ENCODE measurements at regions not wholly inside any gene's neighbourhood (a gene's known extent, or its start where the extent isn't known, plus 50 kb on each side); places are given as distances from the start of the nearest gene placed in this dataset.

DNA sequence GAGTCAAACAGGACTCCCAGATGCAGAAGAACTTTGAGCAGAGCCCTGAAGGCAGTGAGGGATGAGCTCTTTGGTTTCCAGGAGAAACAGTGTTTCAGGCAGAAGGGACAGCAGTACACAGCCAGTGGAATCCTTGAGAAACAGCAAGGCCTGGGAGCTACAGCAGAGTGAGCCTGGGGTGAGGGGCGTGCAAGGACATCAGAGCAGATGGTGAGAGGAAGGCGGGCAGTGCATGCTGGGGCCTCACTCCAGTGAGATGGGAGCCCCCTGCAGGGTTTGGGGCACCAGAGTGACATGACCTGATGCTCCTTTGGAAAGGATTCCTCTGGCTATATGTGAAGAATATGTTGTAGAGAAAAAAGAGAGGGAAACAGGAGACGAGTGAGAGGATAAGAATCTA, 98.1 kb upstream of the EGFL6 start:
- TF ChIP-seq RBAK (CRISPR knock-in tag; IDR thresholded peaks at IDR 0.05): no peak
- TF ChIP-seq POLR2A (IDR thresholded peaks at IDR 0.05; ENCODE audit: insufficient read depth in 1 of 2, low read depth in 2 of 2, low read length in 2 of 2): no peak
- TF ChIP-seq, protein P1, sequence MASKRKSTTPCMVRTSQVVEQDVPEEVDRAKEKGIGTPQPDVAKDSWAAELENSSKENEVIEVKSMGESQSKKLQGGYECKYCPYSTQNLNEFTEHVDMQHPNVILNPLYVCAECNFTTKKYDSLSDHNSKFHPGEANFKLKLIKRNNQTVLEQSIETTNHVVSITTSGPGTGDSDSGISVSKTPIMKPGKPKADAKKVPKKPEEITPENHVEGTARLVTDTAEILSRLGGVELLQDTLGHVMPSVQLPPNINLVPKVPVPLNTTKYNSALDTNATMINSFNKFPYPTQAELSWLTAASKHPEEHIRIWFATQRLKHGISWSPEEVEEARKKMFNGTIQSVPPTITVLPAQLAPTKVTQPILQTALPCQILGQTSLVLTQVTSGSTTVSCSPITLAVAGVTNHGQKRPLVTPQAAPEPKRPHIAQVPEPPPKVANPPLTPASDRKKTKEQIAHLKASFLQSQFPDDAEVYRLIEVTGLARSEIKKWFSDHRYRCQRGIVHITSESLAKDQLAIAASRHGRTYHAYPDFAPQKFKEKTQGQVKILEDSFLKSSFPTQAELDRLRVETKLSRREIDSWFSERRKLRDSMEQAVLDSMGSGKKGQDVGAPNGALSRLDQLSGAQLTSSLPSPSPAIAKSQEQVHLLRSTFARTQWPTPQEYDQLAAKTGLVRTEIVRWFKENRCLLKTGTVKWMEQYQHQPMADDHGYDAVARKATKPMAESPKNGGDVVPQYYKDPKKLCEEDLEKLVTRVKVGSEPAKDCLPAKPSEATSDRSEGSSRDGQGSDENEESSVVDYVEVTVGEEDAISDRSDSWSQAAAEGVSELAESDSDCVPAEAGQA (IDR thresholded peaks at IDR 0.05; ENCODE audit: low read depth): no peak
- TF ChIP-seq, protein P1 (CRISPR knock-in tag; IDR thresholded peaks at IDR 0.05; ENCODE audit: borderline replicate concordance): no peak
- TF ChIP-seq KAT7 (CRISPR knock-in tag; IDR thresholded peaks at IDR 0.05; ENCODE audit: borderline replicate concordance): no peak
- TF ChIP-seq, protein P2, sequence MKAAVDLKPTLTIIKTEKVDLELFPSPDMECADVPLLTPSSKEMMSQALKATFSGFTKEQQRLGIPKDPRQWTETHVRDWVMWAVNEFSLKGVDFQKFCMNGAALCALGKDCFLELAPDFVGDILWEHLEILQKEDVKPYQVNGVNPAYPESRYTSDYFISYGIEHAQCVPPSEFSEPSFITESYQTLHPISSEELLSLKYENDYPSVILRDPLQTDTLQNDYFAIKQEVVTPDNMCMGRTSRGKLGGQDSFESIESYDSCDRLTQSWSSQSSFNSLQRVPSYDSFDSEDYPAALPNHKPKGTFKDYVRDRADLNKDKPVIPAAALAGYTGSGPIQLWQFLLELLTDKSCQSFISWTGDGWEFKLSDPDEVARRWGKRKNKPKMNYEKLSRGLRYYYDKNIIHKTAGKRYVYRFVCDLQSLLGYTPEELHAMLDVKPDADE (CRISPR knock-in tag; IDR thresholded peaks at IDR 0.05): no peak
- TF ChIP-seq, protein P3, sequence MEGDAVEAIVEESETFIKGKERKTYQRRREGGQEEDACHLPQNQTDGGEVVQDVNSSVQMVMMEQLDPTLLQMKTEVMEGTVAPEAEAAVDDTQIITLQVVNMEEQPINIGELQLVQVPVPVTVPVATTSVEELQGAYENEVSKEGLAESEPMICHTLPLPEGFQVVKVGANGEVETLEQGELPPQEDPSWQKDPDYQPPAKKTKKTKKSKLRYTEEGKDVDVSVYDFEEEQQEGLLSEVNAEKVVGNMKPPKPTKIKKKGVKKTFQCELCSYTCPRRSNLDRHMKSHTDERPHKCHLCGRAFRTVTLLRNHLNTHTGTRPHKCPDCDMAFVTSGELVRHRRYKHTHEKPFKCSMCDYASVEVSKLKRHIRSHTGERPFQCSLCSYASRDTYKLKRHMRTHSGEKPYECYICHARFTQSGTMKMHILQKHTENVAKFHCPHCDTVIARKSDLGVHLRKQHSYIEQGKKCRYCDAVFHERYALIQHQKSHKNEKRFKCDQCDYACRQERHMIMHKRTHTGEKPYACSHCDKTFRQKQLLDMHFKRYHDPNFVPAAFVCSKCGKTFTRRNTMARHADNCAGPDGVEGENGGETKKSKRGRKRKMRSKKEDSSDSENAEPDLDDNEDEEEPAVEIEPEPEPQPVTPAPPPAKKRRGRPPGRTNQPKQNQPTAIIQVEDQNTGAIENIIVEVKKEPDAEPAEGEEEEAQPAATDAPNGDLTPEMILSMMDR (CRISPR knock-in tag; IDR thresholded peaks at IDR 0.05): no peak
- TF ChIP-seq ZNF557 (CRISPR knock-in tag; IDR thresholded peaks at IDR 0.05): no peak
- TF ChIP-seq, protein P4, sequence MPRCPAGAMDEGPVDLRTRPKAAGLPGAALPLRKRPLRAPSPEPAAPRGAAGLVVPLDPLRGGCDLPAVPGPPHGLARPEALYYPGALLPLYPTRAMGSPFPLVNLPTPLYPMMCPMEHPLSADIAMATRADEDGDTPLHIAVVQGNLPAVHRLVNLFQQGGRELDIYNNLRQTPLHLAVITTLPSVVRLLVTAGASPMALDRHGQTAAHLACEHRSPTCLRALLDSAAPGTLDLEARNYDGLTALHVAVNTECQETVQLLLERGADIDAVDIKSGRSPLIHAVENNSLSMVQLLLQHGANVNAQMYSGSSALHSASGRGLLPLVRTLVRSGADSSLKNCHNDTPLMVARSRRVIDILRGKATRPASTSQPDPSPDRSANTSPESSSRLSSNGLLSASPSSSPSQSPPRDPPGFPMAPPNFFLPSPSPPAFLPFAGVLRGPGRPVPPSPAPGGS (CRISPR knock-in tag; IDR thresholded peaks at IDR 0.05): no peak
- no peak for TF ChIP-seq NR3C1 (CRISPR knock-in tag; IDR thresholded peaks at IDR 0.05)
- no peak for TF ChIP-seq ZNF282 (IDR thresholded peaks at IDR 0.05; ENCODE audit: partially characterized antibody)

All from HepG2 (cell line).